ENCODE measurements at regions not wholly inside any gene's neighbourhood (a gene's known extent, or its start where the extent isn't known, plus 50 kb on each side); places are given as distances from the start of the nearest gene placed in this dataset.
"Not testable (repeated sequence)": the region's sequence is repeated elsewhere in the genome, so short reads cannot be mapped to it uniquely, and the experiment has no call there.

GRCh38 chr2:179332903-179333302 lies 68.3 kb upstream of the SESTD1 start:
- FAIRE-seq, result no peak

GRCh38 chr2:179331061-179331460 lies 66.4 kb upstream of the SESTD1 start:
- DNase-seq (ENCODE audit: insufficient read length, low spot score) (no peak), FAIRE-seq (no peak)

More at GRCh38 chr2:179332903-179333302, 68.3 kb upstream of the SESTD1 start:
- DNase-seq (ENCODE audit: insufficient read length, low spot score), result no peak

- no peak for FAIRE-seq
Measured at GRCh38 chr2:179322289-179322688, 57.7 kb upstream of the SESTD1 start.

GRCh38 chr2:179321034-179321433 lies 56.4 kb upstream of the SESTD1 start:
- FAIRE-seq; DNase-seq (ENCODE audit: insufficient read length, low spot score): not testable (repeated sequence)

More at GRCh38 chr2:179322289-179322688, 57.7 kb upstream of the SESTD1 start:
- no peak for DNase-seq (ENCODE audit: insufficient read length, low spot score)

GRCh38 chr2:179314729-179315128 lies 50.1 kb upstream of the SESTD1 start:
- not testable (repeated sequence) for DNase-seq (ENCODE audit: insufficient read length, low spot score); FAIRE-seq
